HG02623 (cell line): ENCODE measurements at regions not wholly inside any gene's neighbourhood (a gene's known extent, or its start where the extent isn't known, plus 50 kb on each side); places are given as distances from the start of the nearest gene placed in this dataset.

Experiments
- ATAC-seq: cut with Tn5 transposase; IDR thresholded peaks from one replicate; pipeline ENCODE4 v1.9.1; 2021; ENCODE audit warnings: moderate library complexity; ENCODE audit not compliant: unreplicated experiment

DNA sequence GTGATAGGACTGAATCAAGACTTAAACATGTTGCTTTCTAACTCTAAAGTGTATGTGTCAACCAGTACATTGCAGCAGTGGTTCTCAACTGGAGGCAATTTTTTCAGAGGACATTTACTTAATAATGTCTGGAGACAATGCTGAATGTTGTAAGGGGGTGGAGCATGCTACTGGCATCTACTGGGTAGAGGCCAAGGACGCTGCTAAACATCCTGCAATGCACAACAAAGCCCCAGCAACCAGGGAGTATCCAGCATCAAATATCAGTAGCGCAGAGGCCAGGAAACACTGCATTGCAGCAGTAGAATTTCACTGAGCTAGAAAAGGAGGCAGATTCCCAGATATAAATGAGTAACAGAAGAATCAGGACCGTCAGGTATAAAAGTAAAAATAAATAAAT is 79.8 kb upstream of the GRM7 start:
- ATAC-seq: no peak

- no peak for ATAC-seq
These were observed 75.2 kb upstream of the GRM7 start for GRCh38 chr3:6785726-6786125.

GRCh38 chr3:6791161-6791560 is 69.8 kb upstream of the GRM7 start:
- ATAC-seq: no peak

- peak; percentile 82 for ATAC-seq
These were observed 61.5 kb upstream of the GRM7 start for GRCh38 chr3:6799264-6799915.

DNA sequence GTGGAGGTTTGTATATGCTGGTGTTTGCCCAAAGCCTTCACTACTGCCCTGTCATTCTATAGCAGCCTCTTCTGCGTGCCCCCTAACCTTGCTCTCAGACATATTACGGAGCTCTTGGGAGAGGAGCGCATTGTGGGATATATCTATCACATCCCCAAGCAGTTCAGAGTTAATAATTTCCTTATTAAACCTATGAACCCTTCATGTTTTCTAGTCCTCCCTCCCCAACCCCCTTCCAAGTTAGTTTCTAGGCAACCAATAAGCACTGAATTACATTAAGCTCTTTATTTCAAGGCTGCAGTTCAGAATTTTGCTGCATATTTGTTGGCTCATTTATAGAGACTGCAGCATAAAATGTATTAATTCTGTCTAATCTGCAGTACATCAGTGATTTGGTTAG is 57.3 kb upstream of the GRM7 start:
- ATAC-seq: no peak

DNA sequence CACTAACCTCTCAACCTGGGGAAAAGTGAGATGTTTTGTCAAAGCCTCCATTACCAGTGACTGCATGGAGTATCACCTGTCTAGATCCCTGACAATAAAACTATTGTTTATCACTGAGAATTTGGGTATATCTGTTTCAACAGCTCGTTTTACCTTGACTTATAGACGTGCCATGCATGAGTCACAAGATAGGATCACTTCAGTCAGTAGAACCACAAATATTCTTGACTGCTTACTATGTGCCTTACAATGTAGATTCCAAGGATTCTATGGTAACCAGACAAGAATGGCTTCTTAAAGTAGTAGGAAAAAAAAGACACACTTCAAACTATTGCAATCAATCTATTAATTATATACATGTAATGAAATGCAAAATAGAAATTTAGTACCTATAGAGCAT is 55.7 kb upstream of the GRM7 start:
- no peak for ATAC-seq

- ATAC-seq: no peak
These were observed 53.9 kb upstream of the GRM7 start for GRCh38 chr3:6806991-6807390.

DNA sequence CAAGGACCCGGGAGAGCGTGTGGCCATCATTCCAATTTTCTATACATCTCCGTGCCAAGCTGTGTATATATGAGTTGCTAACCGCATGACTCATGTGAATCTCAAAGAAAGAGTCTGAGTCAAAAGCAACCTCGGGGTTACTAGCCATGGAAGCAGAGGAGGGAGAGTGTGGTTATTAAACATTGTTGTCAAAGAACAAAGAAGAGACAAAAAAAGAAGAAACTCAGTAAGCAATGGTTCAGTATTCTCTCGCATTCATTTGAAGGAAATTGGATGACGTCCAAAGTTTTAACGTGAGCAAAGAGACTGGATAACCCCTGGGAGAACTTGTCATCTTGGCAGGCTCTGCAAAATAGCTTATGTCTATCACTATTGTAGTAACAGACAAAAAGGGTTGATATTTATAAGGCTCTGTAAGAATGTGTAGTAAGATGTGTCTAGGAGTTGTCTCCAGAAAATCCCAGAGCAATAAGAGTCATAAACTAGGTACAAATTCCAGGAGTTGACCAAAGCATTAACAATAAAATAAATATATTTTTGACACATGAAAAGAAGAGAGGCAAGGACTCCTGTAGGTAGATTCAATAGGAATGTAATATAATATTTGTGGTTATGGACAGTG is 52.8 kb upstream of the GRM7 start:
- no peak for ATAC-seq

DNA sequence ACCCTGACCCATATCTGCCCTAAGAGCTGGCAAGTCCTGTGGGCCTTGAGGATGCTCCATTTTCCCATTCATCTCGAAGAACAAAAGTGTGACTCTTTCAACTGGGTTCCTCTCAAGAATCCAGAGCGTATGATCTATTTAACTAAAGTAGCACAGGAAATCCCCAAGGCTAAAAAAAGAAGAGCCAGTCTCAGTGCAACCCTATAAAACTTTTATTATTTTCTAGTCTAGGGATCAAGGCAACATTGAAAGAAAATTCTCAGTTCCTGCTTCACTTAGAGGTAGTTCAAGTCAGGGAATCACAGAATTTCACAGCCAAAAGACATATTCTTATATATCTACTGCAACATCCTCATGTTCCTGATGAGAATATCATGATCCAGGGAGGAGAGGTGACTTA is 51.6 kb upstream of the GRM7 start:
- no peak for ATAC-seq
